RWPE1 (cell line): ENCODE measurements at regions not wholly inside any gene's neighbourhood (a gene's known extent, or its start where the extent isn't known, plus 50 kb on each side); places are given as distances from the start of the nearest gene placed in this dataset.

ENCODE experiments used
- CTCF ChIA-PET: fragments of 350-600 bp; sonication (Branson Sonifier 250); formaldehyde crosslinking; extraction: SDS; loops from one replicate; lab custom pipeline; 2021; lab: Yijun Ruan, JAX
- POLR2A ChIA-PET: fragments of 400-600 bp; formaldehyde crosslinking; extraction: SDS; loops from one replicate; lab custom pipeline; 2020; ENCODE audit warnings: antibody characterized with exemption; ENCODE audit not compliant: low non-redundant PET; lab: Yijun Ruan, JAX
- DNase-seq: peaks from one replicate; pipeline ENCODE4 v3.0.0; 2012; ENCODE audit warnings: low spot score
- H3K27ac ChIP-seq: fragments of 450-650 bp; 2 replicates; pipeline ENCODE4 v1.5.1; 2017
- CTCF ChIP-seq: fragments of 450-650 bp; conservative IDR thresholded peaks from 2 replicates; pipeline ENCODE4 v1.5.1; 2017; ENCODE audit warnings: low read depth, mild to moderate bottlenecking

GRCh38 chr11:105401269-105401809 lies 208.5 kb upstream of the GRIA4 start:
- no peak overlapping the region for H3K27ac ChIP-seq
- ChIA-PET POLR2A (no interaction called here), CTCF (no interaction called here)
- no peak for DNase-seq
- TF ChIP-seq CTCF: no peak

GRCh38 chr11:105399511-105399910 lies 210.4 kb upstream of the GRIA4 start:
- no peak overlapping the region for H3K27ac ChIP-seq
- TF ChIP-seq CTCF: no peak
- ChIA-PET POLR2A (no interaction called here), CTCF (interaction anchor here (0.6 kb wide), 1 partner anchor 17 kb away, joined by 3 read pairs; no protein-coding TSS in a partner anchor)
- DNase-seq: no peak

GRCh38 chr11:105398636-105399035 lies 211.2 kb upstream of the GRIA4 start:
- no peak overlapping the region for H3K27ac ChIP-seq
- no peak for DNase-seq
- TF ChIP-seq CTCF: no peak
- ChIA-PET CTCF (no interaction called here), POLR2A (no interaction called here)

- ChIA-PET CTCF (interaction anchor here (1.0 kb wide), 1 partner anchor 8 kb away, joined by 3 read pairs; no protein-coding TSS in a partner anchor), POLR2A (no interaction called here)
- no peak for TF ChIP-seq CTCF
- DNase-seq: no peak
- no peak overlapping the region for H3K27ac ChIP-seq
Measured at GRCh38 chr11:105393326-105393725, 216.5 kb upstream of the GRIA4 start.

DNA sequence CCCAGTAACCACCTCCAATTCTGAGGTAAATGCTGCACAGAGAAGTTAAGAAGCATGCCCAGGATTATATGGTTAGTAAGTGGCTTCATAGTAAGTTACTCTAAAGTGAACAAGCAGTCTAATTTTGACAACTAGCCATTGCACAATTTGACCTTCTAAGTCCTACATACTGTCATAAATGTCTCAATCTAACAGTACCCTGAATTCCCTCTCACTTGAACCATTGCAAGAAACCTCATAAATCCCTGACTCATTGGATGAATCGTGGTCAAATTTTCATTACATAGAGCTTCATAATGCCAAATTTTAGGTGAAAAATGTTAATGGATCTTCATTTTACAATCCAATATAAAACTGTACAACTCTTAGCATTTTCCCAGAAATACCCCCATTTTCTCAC lies 217.3 kb upstream of the GRIA4 start:
- CTCF ChIA-PET: no interaction called here
- no peak for DNase-seq
- H3K27ac ChIP-seq: no peak overlapping the region
- POLR2A ChIA-PET: no interaction called here
- TF ChIP-seq CTCF: no peak

DNA sequence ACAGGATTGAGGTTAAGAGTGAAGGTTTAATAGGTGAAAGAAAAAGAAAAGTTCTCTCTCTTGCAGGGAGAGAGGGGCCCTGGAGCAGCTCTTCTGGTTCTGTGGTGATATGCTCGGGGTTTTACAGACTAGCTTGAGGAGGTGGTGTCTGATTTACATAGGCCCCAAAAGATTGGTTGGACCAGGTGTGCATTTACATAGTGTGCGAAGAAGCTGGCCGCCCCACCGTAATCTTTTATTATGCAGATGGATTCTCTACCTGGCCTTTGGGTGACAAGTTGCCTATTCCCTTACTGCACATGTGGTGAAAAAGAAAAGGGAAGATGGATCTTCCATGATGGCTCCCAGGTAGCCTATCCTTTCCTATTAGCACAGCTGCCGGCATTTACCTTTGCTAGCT lies 219.9 kb upstream of the GRIA4 start:
- TF ChIP-seq CTCF: no peak
- no peak overlapping the region for H3K27ac ChIP-seq
- no peak for DNase-seq
- CTCF ChIA-PET: no interaction called here
- POLR2A ChIA-PET: no interaction called here
